Hematopoietic multipotent progenitor cell treated with erythropoietin and hydrocortisone succinate and interleukin-3 and kit ligand, for 17 days (in vitro differentiated cells): ENCODE measurements at regions not wholly inside any gene's neighbourhood (a gene's known extent, or its start where the extent isn't known, plus 50 kb on each side); places are given as distances from the start of the nearest gene placed in this dataset.
"Not testable (repeated sequence)": the region's sequence is repeated elsewhere in the genome, so short reads cannot be mapped to it uniquely, and the experiment has no call there.

Source experiments
- DNase-seq: peaks from one replicate; pipeline ENCODE4 v3.0.0-alpha.2; 2015; ENCODE audit warnings: low spot score

- no peak for DNase-seq
Measured at GRCh38 chr4:167939863-167940616, 152.3 kb upstream of the ANXA10 start.

GRCh38 chr4:167943872-167944505 lies 148.3 kb upstream of the ANXA10 start:
- no peak for DNase-seq

GRCh38 chr4:167944721-167945120 lies 147.6 kb upstream of the ANXA10 start:
- DNase-seq, result no peak

GRCh38 chr4:167955006-167955405 lies 137.3 kb upstream of the ANXA10 start:
- no peak for DNase-seq

- no peak for DNase-seq
Measured at GRCh38 chr4:167956676-167957075, 135.7 kb upstream of the ANXA10 start.

GRCh38 chr4:167964766-167965373 lies 127.5 kb upstream of the ANXA10 start:
- no peak for DNase-seq

GRCh38 chr4:167966143-167966542 lies 126.2 kb upstream of the ANXA10 start:
- no peak for DNase-seq

GRCh38 chr4:167973513-167973912 lies 118.8 kb upstream of the ANXA10 start:
- no peak for DNase-seq

- no peak for DNase-seq
Measured at GRCh38 chr4:167985565-167985964, 106.8 kb upstream of the ANXA10 start.

- no peak for DNase-seq
Measured at GRCh38 chr4:167986044-167986443, 106.3 kb upstream of the ANXA10 start.

GRCh38 chr4:167987285-167987684 lies 105.1 kb upstream of the ANXA10 start:
- no peak for DNase-seq

GRCh38 chr4:167989815-167990214 lies 102.5 kb upstream of the ANXA10 start:
- DNase-seq, result no peak

GRCh38 chr4:168008112-168008511 lies 84.2 kb upstream of the ANXA10 start:
- not testable (repeated sequence) for DNase-seq

GRCh38 chr4:168019019-168019651 lies 73.2 kb upstream of the ANXA10 start:
- DNase-seq, result no peak

GRCh38 chr4:168019921-168020320 lies 72.4 kb upstream of the ANXA10 start:
- no peak for DNase-seq

- no peak for DNase-seq
Measured at GRCh38 chr4:168021666-168022065, 70.7 kb upstream of the ANXA10 start.

- peak; percentile 4 for DNase-seq
Measured at GRCh38 chr4:168028568-168028967, 63.8 kb upstream of the ANXA10 start.

GRCh38 chr4:168028970-168029597 lies 63.3 kb upstream of the ANXA10 start:
- no peak for DNase-seq

- DNase-seq, result no peak
Measured at GRCh38 chr4:168037676-168038075, 54.7 kb upstream of the ANXA10 start.

- DNase-seq, result no peak
Measured at GRCh38 chr4:168039593-168039992, 52.7 kb upstream of the ANXA10 start.
